Esophagus (tissue), 2 donors: ENCODE measurements at regions not wholly inside any gene's neighbourhood (a gene's known extent, or its start where the extent isn't known, plus 50 kb on each side); places are given as distances from the start of the nearest gene placed in this dataset.

Experiments used
- H3K27ac ChIP-seq, 2 donors: one replicate each; pipeline ENCODE4 v1.5.1; 2013; ENCODE audit warnings: low read depth in 2 of 2, mild to moderate bottlenecking in 2 of 2, inconsistent platforms in 1 of 2, low read length in 1 of 2, moderate library complexity in 1 of 2
- H3K27me3 ChIP-seq, 2 donors: one replicate each; pipeline ENCODE4 v1.6.1; 2013; ENCODE audit warnings: low read length in 2 of 2, control low read depth in 1 of 2, mild to moderate bottlenecking in 1 of 2; ENCODE audit not compliant: insufficient read depth in 2 of 2, control insufficient read depth in 1 of 2
- H3K36me3 ChIP-seq, 2 donors: one replicate each; pipeline ENCODE4 v1.6.1; 2013; ENCODE audit warnings: low read length in 1 of 2; ENCODE audit not compliant: control insufficient read depth in 2 of 2, insufficient read depth in 2 of 2
- H3K4me1 ChIP-seq, 2 donors: one replicate each; pipeline ENCODE4 v1.6.1; 2013; ENCODE audit warnings: low read length in 1 of 2; ENCODE audit not compliant: control insufficient read depth in 2 of 2, insufficient read depth in 2 of 2
- H3K4me3 ChIP-seq, 2 donors: one replicate each; pipeline ENCODE4 v1.5.1; 2013; ENCODE audit warnings: low read length in 2 of 2, mild to moderate bottlenecking in 2 of 2, low read depth in 1 of 2, moderate library complexity in 1 of 2
- H3K9me3 ChIP-seq, 2 donors: one replicate each; pipeline ENCODE4 v1.6.1; 2013; ENCODE audit warnings: mild to moderate bottlenecking in 2 of 2, low read depth in 1 of 2, low read length in 1 of 2, moderate library complexity in 1 of 2; ENCODE audit not compliant: control insufficient read depth in 2 of 2, insufficient read depth in 1 of 2
- WGBS, 2 donors: extraction: QIAGEN DNeasy Blood & Tissue Kit; methylation state at CpG; one replicate each; pipeline ENCODE4 v1.1.7; 2013; 5-methylcytosine and 5-hydroxymethylcytosine counted together
- donor health status: healthy with polysubstance abuse.
- donor health status: Bipolar disorder and iron deficiency.

- Histone ChIP-seq H3K27me3 (no peaks in the 10 kb centered on the region), H3K4me1 (no peaks in the 10 kb centered on the region), H3K27ac (no peak overlapping the region), H3K4me3 (no peak overlapping the region), H3K36me3 (no peaks in the 10 kb centered on the region), H3K9me3 (no peaks in the 10 kb centered on the region)
- 60 to 61% methylated on average over 4 of the region's 4 CpGs for WGBS, 2 donors
Measured at GRCh38 chr9:2413160-2413805, 208.3 kb upstream of the VLDLR start.

- no peaks in the 10 kb centered on the region for H3K27me3 ChIP-seq
- no peaks in the 10 kb centered on the region for H3K9me3 ChIP-seq
- WGBS, 2 donors: 88 to 89% methylated on average over 2 of the region's 2 CpGs
- no peak overlapping the region for H3K27ac ChIP-seq
- H3K4me3 ChIP-seq: no peak overlapping the region
- H3K4me1 ChIP-seq: peaks cover 0 to 2% of the 10 kb centered on the region in 2 donors
- no peaks in the 10 kb centered on the region for H3K36me3 ChIP-seq
Measured at GRCh38 chr9:2414465-2414864, 207.1 kb upstream of the VLDLR start.

DNA sequence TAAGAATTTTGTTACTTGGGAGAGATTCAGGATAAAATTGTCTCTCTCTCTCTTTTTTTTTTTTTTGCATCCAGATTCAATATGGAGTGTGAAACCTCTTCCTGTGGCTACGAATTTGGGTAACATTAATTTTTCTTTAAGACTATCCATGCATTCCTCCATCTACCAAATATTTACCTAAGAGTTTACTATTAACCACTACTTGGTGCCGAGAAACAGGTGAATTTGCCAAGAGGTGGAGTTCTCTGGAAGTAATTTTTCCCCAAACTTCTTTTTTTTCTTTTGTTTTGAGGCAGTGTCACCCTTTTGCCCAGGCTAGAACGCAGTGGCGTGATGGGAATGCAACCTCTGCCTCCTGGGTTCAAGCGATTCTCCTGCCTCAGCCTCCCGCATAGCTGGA lies 206.3 kb upstream of the VLDLR start:
- H3K4me1 ChIP-seq: peaks cover 0 to 2% of the 10 kb centered on the region in 2 donors
- no peak overlapping the region for H3K4me3 ChIP-seq
- H3K27ac ChIP-seq: no peak overlapping the region
- no peaks in the 10 kb centered on the region for H3K36me3 ChIP-seq
- H3K9me3 ChIP-seq: no peaks in the 10 kb centered on the region
- no peaks in the 10 kb centered on the region for H3K27me3 ChIP-seq
- WGBS, 2 donors: 87 to 90% methylated on average over 6 of the region's 6 CpGs

DNA sequence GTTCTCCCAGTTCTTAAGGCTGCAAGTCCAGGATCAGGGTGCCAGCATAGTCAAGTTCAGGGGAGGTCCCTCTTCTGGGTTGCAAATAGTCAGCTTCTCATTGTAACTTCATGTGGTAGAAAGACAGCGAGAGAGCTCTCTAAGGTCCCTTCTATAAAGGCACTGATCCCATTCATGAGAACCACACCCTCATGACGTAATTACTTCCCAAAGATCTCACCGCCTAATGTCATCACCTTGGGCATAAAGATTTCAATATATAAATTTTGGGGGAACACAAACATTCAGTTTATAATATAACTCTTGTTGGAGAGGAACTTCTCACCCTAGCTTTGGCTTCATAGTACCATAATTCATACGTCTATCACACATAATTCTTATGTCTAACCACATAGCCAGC lies 203.9 kb upstream of the VLDLR start:
- Histone ChIP-seq H3K4me1 (peaks cover 0 to 2% of the 10 kb centered on the region in 2 donors), H3K36me3 (no peaks in the 10 kb centered on the region), H3K4me3 (no peak overlapping the region), H3K27me3 (no peaks in the 10 kb centered on the region), H3K9me3 (peaks cover 0 to 2% of the 10 kb centered on the region in 2 donors), H3K27ac (no peak overlapping the region)
- WGBS, 2 donors: 73 to 77% methylated on average over 4 of the region's 4 CpGs

- H3K4me3 ChIP-seq: no peak overlapping the region
- 18 to 25% methylated on average over 2 of the region's 2 CpGs for WGBS, 2 donors
- H3K9me3 ChIP-seq: peaks cover 0 to 3% of the 10 kb centered on the region in 2 donors
- H3K27me3 ChIP-seq: no peaks in the 10 kb centered on the region
- H3K36me3 ChIP-seq: no peaks in the 10 kb centered on the region
- peaks cover 0 to 2% of the 10 kb centered on the region in 2 donors for H3K4me1 ChIP-seq
- H3K27ac ChIP-seq: no peak overlapping the region
Measured at GRCh38 chr9:2418619-2419018, 203.0 kb upstream of the VLDLR start.

GRCh38 chr9:2419347-2419746 lies 202.2 kb upstream of the VLDLR start:
- peaks cover 0 to 2% of the 10 kb centered on the region in 2 donors for H3K4me1 ChIP-seq
- no peak overlapping the region for H3K27ac ChIP-seq
- H3K4me3 ChIP-seq: no peak overlapping the region
- peaks cover 0 to 3% of the 10 kb centered on the region in 2 donors for H3K9me3 ChIP-seq
- no peaks in the 10 kb centered on the region for H3K27me3 ChIP-seq
- H3K36me3 ChIP-seq: no peaks in the 10 kb centered on the region
- WGBS, 2 donors: 34 to 59% methylated on average over 2 of the region's 2 CpGs

DNA sequence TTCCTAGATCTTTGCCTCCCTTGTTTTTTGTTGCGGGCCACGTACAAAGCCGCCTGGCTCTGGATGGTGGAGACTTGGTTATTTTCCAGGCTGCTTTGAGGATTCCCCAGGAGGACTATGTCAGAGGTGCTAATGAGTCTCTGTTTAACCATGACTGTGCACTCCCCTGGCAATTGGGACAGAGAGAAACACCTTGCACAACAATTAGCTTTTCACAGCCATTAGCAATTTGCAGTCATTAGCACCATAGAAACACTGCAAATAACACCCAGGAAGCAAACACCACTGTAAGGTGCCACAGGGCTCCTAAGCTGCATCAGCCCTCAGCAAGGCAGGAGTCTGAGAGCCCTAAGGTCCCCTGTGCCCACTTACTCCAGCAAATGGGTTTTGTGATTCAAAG lies 201.0 kb upstream of the VLDLR start:
- peaks cover 0 to 2% of the 10 kb centered on the region in 2 donors for H3K4me1 ChIP-seq
- no peaks in the 10 kb centered on the region for H3K27me3 ChIP-seq
- H3K4me3 ChIP-seq: no peak overlapping the region
- WGBS, 2 donors: 73 to 81% methylated on average over 3 of the region's 3 CpGs
- H3K9me3 ChIP-seq: peaks cover 0 to 3% of the 10 kb centered on the region in 2 donors
- H3K36me3 ChIP-seq: no peaks in the 10 kb centered on the region
- H3K27ac ChIP-seq: no peak overlapping the region

DNA sequence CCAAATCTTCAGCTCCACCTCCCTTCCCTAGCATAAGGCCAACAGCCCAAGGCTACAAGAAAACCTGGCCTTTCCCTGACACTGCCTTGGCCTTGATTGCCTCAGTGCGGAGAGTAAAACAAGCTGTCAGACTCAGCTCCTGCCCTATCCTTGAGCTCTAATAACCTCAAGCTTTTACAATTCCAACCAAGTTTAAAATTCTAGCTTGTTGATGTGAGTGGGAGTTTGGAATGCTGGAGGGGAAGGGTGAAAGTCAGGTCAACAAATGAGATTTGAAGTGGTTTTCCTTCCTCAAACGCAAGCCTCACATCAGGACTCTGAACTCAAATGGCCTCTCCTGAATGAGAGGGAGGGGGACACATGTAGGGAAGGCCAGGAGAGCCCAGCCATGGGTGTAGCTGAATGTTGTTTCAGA lies 197.0 kb upstream of the VLDLR start:
- Histone ChIP-seq H3K9me3 (peaks cover 0 to 3% of the 10 kb centered on the region in 2 donors), H3K4me1 (no peaks in the 10 kb centered on the region), H3K4me3 (no peak overlapping the region), H3K27ac (peak overlapping the region in 1 of 2 donors; percentile 13), H3K36me3 (no peaks in the 10 kb centered on the region), H3K27me3 (no peaks in the 10 kb centered on the region)
- 27 to 29% methylated on average over 2 of the region's 2 CpGs for WGBS, 2 donors

GRCh38 chr9:2425676-2426075 lies 195.9 kb upstream of the VLDLR start:
- no peaks in the 10 kb centered on the region for H3K27me3 ChIP-seq
- no peak overlapping the region for H3K4me3 ChIP-seq
- H3K4me1 ChIP-seq: no peaks in the 10 kb centered on the region
- H3K27ac ChIP-seq: no peak overlapping the region
- WGBS, 2 donors: 82 to 86% methylated on average over 2 of the region's 2 CpGs
- H3K9me3 ChIP-seq: peaks cover 0 to 3% of the 10 kb centered on the region in 2 donors
- no peaks in the 10 kb centered on the region for H3K36me3 ChIP-seq
